ENCODE measurements at regions not wholly inside any gene's neighbourhood (a gene's known extent, or its start where the extent isn't known, plus 50 kb on each side); places are given as distances from the start of the nearest gene placed in this dataset.
"Not testable (repeated sequence)": the region's sequence is repeated elsewhere in the genome, so short reads cannot be mapped to it uniquely, and the experiment has no call there.

DNA sequence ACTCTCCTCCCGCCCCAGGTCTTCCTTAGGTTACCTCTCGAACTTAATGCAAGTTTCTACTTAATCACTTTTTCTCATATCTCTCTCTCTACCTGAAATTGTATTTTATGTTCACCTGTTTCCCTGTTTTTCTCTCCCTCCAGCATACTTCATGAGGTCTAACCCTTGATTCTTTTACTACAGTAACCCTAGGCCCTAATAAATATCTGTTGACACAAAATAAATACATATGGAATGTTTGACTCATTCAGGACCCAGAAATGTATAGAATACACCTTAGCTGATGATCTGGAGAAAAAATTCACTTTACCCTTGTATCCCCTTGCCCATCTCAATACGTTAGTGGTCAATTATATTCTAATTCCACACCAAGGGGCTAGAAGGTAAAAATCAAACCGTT, 250.9 kb upstream of the PTGER4 start:
- no peak for DNase-seq (ENCODE audit: low read depth)
- TF ChIP-seq, protein P1, sequence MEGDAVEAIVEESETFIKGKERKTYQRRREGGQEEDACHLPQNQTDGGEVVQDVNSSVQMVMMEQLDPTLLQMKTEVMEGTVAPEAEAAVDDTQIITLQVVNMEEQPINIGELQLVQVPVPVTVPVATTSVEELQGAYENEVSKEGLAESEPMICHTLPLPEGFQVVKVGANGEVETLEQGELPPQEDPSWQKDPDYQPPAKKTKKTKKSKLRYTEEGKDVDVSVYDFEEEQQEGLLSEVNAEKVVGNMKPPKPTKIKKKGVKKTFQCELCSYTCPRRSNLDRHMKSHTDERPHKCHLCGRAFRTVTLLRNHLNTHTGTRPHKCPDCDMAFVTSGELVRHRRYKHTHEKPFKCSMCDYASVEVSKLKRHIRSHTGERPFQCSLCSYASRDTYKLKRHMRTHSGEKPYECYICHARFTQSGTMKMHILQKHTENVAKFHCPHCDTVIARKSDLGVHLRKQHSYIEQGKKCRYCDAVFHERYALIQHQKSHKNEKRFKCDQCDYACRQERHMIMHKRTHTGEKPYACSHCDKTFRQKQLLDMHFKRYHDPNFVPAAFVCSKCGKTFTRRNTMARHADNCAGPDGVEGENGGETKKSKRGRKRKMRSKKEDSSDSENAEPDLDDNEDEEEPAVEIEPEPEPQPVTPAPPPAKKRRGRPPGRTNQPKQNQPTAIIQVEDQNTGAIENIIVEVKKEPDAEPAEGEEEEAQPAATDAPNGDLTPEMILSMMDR (IDR thresholded peaks at IDR 0.05; ENCODE audit: insufficient read depth, low read depth, low read length, missing control alignments) = no peak

DNA sequence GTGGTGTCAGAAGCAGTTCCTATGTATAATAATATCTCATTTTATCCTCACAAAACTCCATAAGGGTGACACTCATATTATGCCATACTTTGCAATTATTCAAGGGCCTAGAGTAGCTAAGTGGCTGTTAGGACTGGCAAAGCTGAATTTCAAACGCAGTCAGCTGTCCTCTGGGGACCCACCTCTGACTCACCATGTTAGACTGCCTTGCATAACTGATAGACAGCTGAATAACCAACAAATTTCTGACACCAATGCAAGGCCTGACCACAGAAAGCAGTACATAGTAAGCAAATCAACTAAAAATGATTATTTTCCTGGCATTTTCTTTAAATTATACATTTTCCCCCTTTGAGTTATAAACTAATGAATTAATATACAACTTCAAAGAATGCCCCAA, 251.6 kb upstream of the PTGER4 start:
- TF ChIP-seq, protein P1 (IDR thresholded peaks at IDR 0.05; ENCODE audit: insufficient read depth, low read depth, low read length, missing control alignments) = no peak
- peak; percentile 87 for DNase-seq (ENCODE audit: low read depth)
- no peak overlapping the region for H3K4me3 ChIP-seq (ENCODE audit: low read length)

More for the DNA sequence above, 250.9 kb upstream of the PTGER4 start:
- no peak overlapping the region for H3K4me3 ChIP-seq (ENCODE audit: low read length)

DNA sequence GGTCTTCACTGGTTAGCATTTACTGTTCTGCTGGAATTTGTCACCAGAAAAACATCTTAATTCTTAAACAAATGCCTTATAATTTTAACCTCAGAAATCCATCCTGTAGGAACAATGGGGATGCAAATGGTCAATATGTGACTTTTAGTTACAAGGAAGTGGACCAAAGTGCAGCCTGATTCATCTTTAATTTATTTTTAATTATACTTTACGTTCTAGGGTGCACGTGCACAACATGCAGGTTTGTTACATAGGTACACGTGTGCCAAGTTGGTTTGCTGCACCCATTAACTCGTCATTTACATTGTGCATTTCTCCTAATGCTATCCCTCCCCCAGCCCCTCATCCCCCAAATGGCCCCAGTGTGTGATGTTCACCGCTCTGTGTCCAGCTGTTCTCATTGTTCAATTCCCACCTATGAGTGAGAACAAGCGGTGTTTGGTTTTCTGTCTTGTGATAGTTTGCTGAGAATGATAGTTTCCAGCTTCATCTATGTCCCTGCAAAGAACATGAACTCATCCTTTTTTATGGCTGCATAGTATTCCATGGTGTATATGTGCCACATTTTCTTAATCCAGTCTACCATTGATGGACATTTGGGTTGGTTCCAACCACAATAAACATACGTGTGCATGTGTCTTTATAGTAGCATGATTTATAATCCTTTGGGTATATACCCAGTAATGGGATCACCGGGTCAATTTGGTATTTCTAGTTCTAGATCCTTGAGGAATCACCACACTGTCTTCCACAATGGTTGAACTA, 262.5 kb upstream of the PTGER4 start:
- not testable (repeated sequence) for H3K4me3 ChIP-seq (ENCODE audit: low read length); DNase-seq (ENCODE audit: low read depth)

DNA sequence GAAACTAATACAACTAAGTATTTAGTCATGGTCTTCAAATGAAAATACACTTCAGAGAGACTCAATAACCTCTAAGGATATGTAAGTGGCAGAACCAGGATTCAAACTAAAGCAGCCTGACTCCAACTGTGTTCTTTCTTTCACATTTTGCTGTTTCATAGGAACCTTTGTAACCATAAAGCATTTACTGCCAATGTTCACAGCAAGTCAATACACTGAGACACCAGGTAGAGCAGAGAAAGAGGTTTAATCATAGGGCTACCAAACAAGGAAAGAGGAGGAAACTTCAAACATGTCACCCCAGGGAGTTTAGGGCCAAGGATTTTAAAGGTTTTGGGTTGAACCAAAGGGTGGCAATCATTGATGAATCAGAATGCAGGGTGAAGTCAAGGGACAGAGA, 263.1 kb upstream of the PTGER4 start:
- TF ChIP-seq, protein P1 (IDR thresholded peaks at IDR 0.05; ENCODE audit: insufficient read depth, low read depth, low read length, missing control alignments) = no peak
- DNase-seq (ENCODE audit: low read depth) = no peak
- H3K4me3 ChIP-seq (ENCODE audit: low read length) = no peak overlapping the region

DNA sequence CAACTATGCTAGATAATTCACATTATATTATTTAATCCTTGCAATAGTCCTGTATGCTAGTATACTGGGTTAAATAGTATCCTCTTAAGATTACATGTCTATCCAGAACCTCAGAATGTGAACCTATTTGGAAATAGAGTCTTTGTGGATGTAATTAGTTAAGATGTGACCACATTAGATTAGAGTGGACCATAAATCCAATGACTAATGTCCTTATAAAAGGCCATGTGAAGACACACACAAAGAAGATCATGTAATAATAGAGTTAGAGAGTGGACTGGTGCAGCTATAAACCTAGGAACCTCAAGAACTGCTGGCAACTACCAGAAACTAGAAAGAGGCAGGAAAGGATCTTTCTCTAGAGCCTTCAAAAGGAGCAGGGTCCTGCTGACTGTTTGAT, 263.6 kb upstream of the PTGER4 start:
- DNase-seq (ENCODE audit: low read depth) = no peak
- no peak overlapping the region for H3K4me3 ChIP-seq (ENCODE audit: low read length)
- TF ChIP-seq, protein P1 (IDR thresholded peaks at IDR 0.05; ENCODE audit: insufficient read depth, low read depth, low read length, missing control alignments) = no peak

DNA sequence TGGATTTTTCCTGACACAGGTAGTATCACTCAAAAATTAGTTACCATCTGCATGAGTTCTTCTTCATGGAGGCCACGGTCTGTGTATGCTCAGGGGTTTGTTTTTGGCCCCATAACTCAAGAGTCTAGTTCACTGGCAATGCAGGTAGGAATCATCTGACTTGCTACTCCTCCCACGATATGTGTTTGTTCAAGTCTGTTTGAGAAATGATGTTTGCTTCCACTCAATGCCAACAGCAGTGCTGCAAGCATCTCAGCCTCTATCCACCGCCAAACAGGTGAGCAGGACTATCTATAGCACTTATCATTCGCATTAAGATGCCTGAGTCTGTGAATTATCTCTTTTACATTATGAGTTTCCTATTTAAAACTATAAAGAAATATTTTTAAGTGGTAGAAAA, 264.8 kb upstream of the PTGER4 start:
- DNase-seq (ENCODE audit: low read depth) = no peak
- TF ChIP-seq, protein P1 (IDR thresholded peaks at IDR 0.05; ENCODE audit: insufficient read depth, low read depth, low read length, missing control alignments) = no peak
- no peak overlapping the region for H3K4me3 ChIP-seq (ENCODE audit: low read length)

DNA sequence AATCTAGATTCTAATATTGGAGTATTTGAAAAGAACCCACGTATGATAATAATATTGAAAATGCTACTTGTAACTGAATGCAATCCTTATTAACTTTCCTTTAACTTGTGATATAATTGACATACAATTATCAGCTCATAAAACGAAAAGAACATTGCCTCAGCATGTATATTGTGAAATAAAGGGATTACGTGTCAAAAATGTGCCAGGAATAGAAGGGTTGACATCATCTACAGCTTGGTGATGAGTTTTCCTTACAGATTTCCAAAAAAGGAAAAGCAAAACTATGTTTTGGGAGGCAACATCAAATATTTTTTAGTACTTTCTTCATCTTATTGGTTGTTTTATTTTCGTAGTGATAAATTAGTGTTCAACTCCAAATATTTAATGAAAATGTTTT, 266.0 kb upstream of the PTGER4 start:
- peak; percentile 87 for DNase-seq (ENCODE audit: low read depth)

More for the DNA sequence above, 266.0 kb upstream of the PTGER4 start:
- TF ChIP-seq, protein P1 (IDR thresholded peaks at IDR 0.05; ENCODE audit: insufficient read depth, low read depth, low read length, missing control alignments) = no peak
- H3K4me3 ChIP-seq (ENCODE audit: low read length) = no peak overlapping the region
